ENCODE measurements at regions not wholly inside any gene's neighbourhood (a gene's known extent, or its start where the extent isn't known, plus 50 kb on each side); places are given as distances from the start of the nearest gene placed in this dataset.

- Histone ChIP-seq H3K4me1 (ENCODE audit: low read depth) (peaks cover 9% of the 10 kb centered on the region), H3K36me3 (no peaks in the 10 kb centered on the region), H3K27ac (no peak overlapping the region), H3K9me3 (ENCODE audit: low read depth) (no peaks in the 10 kb centered on the region), H3K27me3 (no peaks in the 10 kb centered on the region), H3K4me3 (no peak overlapping the region)
- no peak for TF ChIP-seq CTCF (IDR thresholded peaks at IDR 0.05; ENCODE audit: low read depth, low read length)
- no peak for DNase-seq (ENCODE audit: low read depth in 1 of 2, low spot score in 1 of 2)
Measured at GRCh38 chrX:40521868-40522450, 58.8 kb upstream of the ATP6AP2 start.

- Histone ChIP-seq H3K9me3 (ENCODE audit: low read depth) (no peaks in the 10 kb centered on the region), H3K4me1 (ENCODE audit: low read depth) (no peaks in the 10 kb centered on the region), H3K36me3 (no peaks in the 10 kb centered on the region), H3K4me3 (no peak overlapping the region), H3K27ac (no peak overlapping the region), H3K27me3 (no peaks in the 10 kb centered on the region)
- no peak for DNase-seq (ENCODE audit: low read depth in 1 of 2, low spot score in 1 of 2)
- TF ChIP-seq CTCF (IDR thresholded peaks at IDR 0.05; ENCODE audit: low read depth, low read length): no peak
Measured at GRCh38 chrX:40514376-40514775, 66.4 kb upstream of the ATP6AP2 start.

- Histone ChIP-seq H3K4me3 (no peak overlapping the region), H3K4me1 (ENCODE audit: low read depth) (no peaks in the 10 kb centered on the region), H3K27me3 (no peaks in the 10 kb centered on the region), H3K36me3 (no peaks in the 10 kb centered on the region), H3K9me3 (ENCODE audit: low read depth) (no peaks in the 10 kb centered on the region), H3K27ac (no peak overlapping the region)
- TF ChIP-seq CTCF (IDR thresholded peaks at IDR 0.05; ENCODE audit: low read depth, low read length): no peak
- no peak for DNase-seq (ENCODE audit: low read depth in 1 of 2, low spot score in 1 of 2)
Measured at GRCh38 chrX:40513835-40514234, 66.9 kb upstream of the ATP6AP2 start.

- Histone ChIP-seq H3K9me3 (ENCODE audit: low read depth) (no peaks in the 10 kb centered on the region), H3K27ac (no peak overlapping the region), H3K4me1 (ENCODE audit: low read depth) (no peaks in the 10 kb centered on the region), H3K27me3 (no peaks in the 10 kb centered on the region), H3K4me3 (no peak overlapping the region), H3K36me3 (no peaks in the 10 kb centered on the region)
- no peak for TF ChIP-seq CTCF (IDR thresholded peaks at IDR 0.05; ENCODE audit: low read depth, low read length)
- no peak for DNase-seq (ENCODE audit: low read depth in 1 of 2, low spot score in 1 of 2)
Measured at GRCh38 chrX:40513012-40513411, 67.8 kb upstream of the ATP6AP2 start.

GRCh38 chrX:40511258-40511657 lies 69.5 kb upstream of the ATP6AP2 start:
- Histone ChIP-seq H3K36me3 (no peaks in the 10 kb centered on the region), H3K4me3 (no peak overlapping the region), H3K27ac (no peak overlapping the region), H3K4me1 (ENCODE audit: low read depth) (no peaks in the 10 kb centered on the region), H3K9me3 (ENCODE audit: low read depth) (no peaks in the 10 kb centered on the region), H3K27me3 (no peaks in the 10 kb centered on the region)
- no peak for TF ChIP-seq CTCF (IDR thresholded peaks at IDR 0.05; ENCODE audit: low read depth, low read length)
- DNase-seq (ENCODE audit: low read depth in 1 of 2, low spot score in 1 of 2): no peak

GRCh38 chrX:40508560-40508959 lies 72.2 kb upstream of the ATP6AP2 start:
- H3K9me3 ChIP-seq (ENCODE audit: low read depth): no peaks in the 10 kb centered on the region
- H3K36me3 ChIP-seq: no peaks in the 10 kb centered on the region
- no peaks in the 10 kb centered on the region for H3K4me1 ChIP-seq (ENCODE audit: low read depth)
- no peaks in the 10 kb centered on the region for H3K27me3 ChIP-seq
- TF ChIP-seq CTCF (IDR thresholded peaks at IDR 0.05; ENCODE audit: low read depth, low read length): no peak
- no peak for DNase-seq (ENCODE audit: low read depth in 1 of 2, low spot score in 1 of 2)
- H3K27ac ChIP-seq: no peak overlapping the region
- H3K4me3 ChIP-seq: no peak overlapping the region

Data from cardiac muscle cell (in vitro differentiated cells and primary cell).